SIG-M5 treated with dmso at 0.1 percent for 504 hours (cell line): ENCODE measurements at regions not wholly inside any gene's neighbourhood (a gene's known extent, or its start where the extent isn't known, plus 50 kb on each side); places are given as distances from the start of the nearest gene placed in this dataset.

Experiments used
- DNase-seq: peaks from one replicate; lab custom pipeline; 2025; ENCODE audit not compliant: unreplicated experiment; lab: John Stamatoyannopoulos, UW

DNA sequence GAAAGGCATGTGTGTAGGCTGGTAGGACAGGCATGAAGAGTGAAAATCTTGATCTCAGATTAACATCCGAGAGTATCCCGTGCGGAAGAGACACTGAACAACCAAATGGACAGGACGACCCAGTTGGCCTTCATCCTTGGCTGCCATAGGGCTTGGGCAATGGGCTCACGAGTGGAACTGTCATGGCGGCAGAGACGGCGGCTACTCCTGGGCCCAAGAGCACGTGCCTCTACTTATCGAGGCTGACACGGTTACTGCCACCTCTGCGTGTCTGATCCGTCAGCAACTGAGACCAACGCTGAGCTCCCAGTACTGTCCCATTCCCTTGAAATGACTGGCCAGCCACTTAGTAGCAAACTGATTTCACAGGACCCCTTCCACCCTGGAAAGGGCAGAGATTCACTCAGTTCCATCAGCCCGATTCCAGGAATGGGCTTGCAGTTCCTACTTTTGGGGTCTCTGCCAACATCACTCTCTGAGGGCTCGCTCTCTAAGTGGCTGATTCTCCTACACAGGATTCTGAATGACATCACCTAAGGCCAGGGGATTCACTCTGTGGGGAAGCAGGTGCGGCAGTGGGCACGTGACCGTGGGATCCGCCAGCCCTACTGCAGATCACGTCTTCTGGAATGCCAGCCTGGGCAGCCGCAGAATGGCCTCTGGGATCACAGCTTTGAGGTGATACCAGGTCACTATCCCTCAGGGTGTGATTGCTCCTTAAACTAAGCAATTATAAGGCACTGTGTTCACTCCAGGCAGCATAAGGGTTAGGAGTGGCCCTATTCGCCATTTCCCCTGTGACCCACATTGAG lies 97.8 kb downstream of the RPS6KA4 start:
- DNase-seq, result no peak

DNA sequence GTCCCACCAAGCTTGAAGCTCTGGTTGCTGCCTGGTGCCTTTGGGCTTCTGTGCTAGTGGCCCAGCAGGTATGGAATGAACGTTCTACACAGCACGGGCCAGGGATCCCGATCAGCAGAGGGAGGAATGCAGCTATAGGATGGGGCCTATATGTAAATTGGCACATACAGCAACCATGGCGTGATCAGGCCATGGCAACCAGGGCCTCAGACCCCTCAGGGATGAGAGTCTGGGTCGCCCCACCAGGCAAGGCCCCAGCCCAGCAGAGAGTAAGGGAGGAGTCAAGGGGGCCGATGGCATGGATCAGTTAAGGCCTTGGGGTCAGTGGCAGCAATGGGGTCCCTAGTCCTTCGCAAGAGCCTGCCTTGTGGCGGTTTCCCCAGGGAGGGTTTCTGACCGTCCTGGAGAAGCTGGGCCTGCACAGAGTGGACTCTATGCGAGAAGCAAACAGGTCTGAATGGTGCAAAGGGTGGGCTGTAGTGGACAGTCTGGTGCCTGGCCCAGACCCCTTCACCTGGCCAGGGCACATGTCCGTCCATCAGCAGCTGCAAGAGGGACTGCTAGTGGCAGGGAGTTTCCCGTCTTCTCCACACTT lies 98.2 kb upstream of the SLC22A11 start:
- DNase-seq, result no peak

DNA sequence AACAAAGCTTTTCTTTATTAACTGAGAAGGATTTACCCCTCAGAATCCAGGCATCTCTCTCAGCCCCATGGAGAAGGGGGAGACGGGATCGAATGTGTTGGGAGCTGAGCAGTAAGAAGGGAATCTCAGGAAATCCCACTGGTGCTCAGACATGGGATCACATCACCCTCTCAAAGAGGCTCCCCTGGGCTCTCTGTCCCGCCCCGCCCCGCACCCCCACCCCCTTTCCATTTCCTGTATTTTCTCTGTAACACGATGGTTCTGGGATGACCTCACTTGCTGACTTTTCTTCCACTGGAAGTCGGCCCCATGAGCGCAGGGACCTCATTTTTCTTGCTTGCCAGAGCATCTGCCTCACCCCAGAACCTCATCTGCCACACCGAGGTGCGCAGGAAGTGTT lies 96.7 kb upstream of the SLC22A11 start:
- no peak for DNase-seq

DNA sequence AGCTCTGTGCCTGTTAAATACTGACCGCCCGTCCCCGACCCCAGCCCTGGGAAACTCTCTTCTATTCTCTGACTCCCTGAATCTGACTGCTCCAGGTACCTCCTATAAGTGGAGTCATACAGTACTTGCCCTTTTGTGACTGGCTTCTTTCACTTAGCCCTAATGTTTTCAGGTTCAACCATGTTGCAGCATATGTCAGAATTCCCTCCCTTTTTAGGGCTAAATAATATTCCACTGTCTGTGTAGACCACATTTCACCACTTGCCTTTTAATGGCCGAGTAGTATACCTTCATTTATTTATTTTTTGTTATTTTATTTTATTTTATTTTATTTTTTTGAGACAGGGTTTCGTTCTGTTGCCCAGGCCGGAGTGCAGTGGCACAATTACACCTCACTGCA lies 96.1 kb upstream of the SLC22A11 start:
- DNase-seq, result no peak

DNA sequence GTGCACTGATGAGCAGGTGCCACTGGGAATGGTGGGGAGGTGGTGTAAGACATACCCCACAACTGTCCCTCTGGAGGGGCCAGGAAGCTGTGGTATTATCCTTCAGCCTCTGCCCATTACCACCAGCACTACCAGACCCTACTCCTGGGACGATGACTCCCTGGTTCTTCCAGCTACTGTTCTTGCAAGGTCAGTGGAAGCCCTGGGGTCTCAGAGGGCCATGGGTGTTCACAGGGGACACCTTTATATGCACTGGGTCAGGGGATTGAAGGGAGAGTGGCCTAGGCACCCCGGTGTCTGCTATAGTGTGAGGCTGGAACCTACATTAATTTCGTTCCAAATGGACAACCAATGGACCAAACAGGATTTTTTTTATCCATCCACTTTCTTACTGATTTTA lies 94.7 kb upstream of the SLC22A11 start:
- no peak for DNase-seq

GRCh38 chr11:64466115-64466718 lies 89.5 kb upstream of the SLC22A11 start:
- no peak for DNase-seq

- DNase-seq, result no peak
These were observed 86.5 kb upstream of the SLC22A11 start for GRCh38 chr11:64469288-64469687.

- no peak for DNase-seq
These were observed 82.9 kb upstream of the SLC22A11 start for GRCh38 chr11:64472593-64473455.

GRCh38 chr11:64474680-64475079 lies 81.1 kb upstream of the SLC22A11 start:
- DNase-seq, result no peak

DNA sequence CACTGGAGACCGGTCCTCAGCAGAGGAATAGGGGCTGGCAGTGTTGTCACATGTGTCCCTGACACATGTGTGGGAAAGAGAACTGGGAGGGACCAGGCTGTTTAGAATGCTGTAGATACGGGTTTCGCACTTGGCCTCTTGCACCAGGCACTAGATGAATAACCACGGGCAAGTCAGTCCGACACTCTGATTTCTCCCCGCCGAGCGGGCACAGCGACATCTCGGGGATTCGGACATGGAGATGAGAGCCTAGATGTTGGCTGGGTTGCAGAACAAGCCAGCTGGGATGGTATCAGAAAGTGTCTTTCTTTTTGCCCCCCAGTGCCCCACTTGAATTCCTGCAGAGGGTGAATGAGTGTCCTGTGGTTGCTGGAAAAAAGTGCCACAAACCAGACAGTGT lies 80.6 kb upstream of the SLC22A11 start:
- no peak for DNase-seq

DNA sequence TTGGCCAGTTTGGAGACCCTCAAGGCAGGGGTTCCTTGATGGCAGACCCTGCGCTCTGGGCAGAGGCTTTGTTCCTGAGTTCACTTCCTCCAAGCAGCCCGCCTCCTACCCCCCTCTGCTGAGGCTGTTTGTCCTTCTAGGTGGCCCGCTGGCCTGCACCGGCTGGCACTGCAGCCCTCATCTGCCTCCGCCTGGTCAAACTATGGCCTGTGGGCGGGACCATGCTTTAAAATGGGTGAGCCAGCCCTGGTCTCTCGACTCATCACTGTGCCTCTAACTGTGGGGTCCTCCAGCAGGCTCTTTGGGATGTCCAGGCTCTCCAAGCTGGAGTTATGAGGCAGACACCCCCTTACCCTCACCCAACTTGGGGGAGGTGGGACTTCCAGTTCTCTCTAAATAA lies 78.9 kb upstream of the SLC22A11 start:
- DNase-seq, result no peak

- no peak for DNase-seq
These were observed 78.1 kb upstream of the SLC22A11 start for GRCh38 chr11:64477675-64478074.

DNA sequence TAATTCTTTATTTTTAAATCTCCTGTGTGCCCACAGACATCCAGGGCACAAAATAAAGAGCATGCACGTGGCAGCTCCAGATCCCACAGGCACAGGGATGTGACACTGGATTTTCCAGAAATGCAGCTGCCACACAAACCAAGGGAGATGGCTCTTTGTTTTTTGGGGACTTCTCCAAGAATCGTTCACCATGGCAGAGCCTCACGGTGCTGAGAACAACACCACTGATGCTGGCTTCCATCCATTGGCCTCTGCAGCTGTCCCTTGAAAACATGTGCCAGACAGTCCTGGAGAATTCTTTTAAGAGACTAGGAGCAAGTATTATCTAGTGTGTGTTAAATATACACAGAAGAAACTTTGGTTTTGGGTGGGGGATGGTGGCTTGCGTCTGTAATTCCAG lies 73.2 kb upstream of the SLC22A11 start:
- no peak for DNase-seq

DNA sequence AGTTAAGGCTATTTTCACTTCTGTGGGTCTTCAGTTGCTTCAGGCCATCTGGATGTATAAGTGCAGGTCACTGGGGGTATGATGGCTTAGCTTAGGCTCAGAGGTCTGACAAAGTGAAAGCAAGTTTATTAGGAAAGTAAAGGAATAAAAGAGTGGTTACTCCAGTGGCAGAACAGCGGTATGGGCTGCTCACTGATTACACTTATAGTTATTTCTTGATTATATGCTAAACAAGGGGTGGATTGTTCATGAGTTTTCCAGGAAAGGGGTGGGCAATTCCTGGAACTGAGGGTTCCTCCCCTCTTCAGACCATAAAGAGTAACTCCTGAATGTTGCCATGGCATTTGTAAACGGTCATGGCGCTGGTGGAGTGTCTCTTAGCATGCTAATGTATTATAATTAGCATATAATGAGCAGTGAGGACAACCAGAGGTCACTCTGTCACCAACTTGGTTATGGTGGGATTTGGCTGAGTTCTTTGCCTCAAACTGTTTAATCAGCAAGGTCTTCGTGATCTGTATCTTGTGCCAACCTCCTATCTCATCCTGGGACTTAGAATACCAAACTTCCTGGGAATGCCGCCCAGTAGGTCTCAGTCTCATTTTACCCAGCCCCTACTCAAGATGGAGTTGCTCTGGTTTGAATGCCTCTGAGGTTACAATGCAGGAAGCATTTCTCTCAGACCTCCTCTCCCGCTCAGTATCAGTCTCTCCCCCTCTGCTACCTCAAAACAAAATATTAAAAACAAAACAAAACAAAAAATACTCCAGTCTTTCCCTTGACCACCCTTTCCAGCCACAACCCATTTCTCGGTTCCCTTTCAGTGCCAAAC lies 71.3 kb upstream of the SLC22A11 start:
- no peak for DNase-seq

- DNase-seq, result no peak
These were observed 70.7 kb upstream of the SLC22A11 start for GRCh38 chr11:64485074-64485473.

DNA sequence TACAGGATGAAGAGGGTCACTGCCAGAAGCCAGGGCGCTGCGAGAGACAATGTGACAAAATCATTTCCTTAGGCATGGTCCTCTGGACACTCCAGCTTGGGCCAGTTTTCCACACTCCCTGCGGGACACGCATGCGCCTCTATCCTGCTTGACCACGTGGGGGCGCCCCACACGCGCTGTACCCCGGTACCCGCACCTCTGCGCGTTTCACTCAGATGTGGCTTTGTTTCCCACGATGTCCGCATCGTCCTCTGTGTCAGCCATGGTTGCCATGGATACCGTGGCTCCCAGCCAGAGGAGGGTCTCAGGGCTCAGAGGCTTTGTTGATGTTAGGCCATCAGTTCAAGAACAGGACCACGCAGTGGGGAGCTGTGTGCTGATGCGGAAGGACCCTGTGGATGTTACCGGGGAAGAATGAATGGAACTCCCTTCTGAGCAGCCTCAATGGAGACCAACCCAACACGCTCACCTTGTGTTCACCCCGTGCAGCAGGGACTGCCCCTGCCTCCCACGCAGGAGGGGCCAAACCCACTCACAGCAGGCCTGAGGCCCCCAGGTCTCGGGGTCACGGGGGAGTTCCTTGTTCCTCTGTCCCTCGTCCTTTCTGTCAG lies 65.8 kb upstream of the SLC22A11 start:
- DNase-seq, result peak; percentile 22

DNA sequence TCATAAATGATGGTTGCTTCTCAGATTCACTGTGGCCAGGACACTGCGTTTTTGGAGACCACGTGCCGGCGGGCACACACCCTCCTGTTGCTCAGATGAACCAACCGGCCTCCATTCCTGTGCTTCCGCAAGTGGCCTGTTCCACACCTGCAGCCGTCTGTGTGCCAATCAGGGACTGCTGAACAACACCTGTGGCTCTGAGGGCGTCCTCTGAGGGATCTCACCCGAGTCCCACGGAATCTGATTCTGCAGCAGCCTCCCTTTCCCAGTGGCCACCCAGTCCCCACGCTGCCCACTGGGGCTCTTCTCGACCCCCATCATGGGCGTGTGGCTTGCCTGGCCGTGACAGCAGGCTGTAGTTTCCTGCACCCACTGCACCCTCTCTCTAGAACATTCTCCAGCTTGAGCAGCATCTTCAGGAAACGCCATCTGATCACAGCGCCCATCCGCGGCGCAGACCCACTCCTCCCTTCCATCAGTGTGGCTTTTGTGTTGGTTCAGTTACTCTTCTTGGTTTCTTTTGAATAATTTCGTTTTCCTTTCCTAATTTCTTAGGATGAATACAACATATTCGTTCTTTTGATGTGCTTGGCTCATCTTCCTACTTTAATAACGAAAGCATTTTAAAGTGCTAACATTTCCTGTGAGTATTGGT lies 65.1 kb upstream of the SLC22A11 start:
- no peak for DNase-seq

DNA sequence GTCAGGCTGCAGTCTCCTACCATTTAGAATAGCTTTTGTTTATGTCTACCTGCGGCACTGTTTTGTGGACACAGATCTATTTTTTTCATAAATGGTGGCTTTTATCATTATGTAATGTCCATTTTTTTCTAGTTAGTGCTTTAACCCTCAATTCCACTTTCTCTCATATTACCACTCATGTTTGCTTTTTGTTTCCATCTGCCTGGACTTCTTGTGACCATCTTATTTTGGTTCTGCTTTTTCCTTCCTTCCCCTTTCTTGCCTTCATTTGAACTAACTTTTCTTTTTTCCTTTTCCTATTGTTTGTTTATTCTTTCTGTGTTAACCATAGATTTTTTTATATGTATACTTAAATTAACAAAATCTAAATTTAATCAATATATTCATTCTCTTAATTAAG lies 63.2 kb upstream of the SLC22A11 start:
- DNase-seq, result peak; percentile 54

DNA sequence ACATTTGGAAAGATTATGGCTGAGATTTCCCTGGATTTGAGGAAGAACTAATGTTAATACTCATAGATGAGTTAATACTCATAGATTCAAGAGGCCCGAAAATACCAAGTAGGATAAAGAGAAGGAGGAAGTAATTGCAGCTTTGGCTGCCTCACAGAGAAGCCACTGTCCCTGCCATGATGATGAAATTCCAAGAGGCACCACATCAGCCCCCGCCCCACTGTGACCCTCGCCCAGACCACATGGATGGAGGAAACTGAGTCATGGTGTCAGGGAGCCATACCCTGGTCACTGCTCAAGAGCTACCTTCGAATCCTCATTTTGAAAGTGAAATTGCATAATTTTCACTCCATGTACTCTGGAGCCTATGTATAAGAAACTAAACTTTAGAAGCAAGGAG lies 57.6 kb upstream of the SLC22A11 start:
- DNase-seq, result peak; percentile 41
